Urothelium cell line (cell line): ENCODE measurements at regions not wholly inside any gene's neighbourhood (a gene's known extent, or its start where the extent isn't known, plus 50 kb on each side); places are given as distances from the start of the nearest gene placed in this dataset.

Experiments used
- DNase-seq: peaks from one replicate; pipeline ENCODE4 v3.0.0; 2011; ENCODE audit warnings: low spot score, mixed read lengths
- FAIRE-seq: peaks from 2 replicates; lab custom pipeline; 2011; peaks lifted over from hg19 to GRCh38; lab: Jason Lieb, UNC

- DNase-seq (no peak), FAIRE-seq (no peak)
These were observed 88.0 kb upstream of the ELL2 start for GRCh38 chr5:96049398-96050272.

GRCh38 chr5:96048763-96049162 lies 87.1 kb upstream of the ELL2 start:
- FAIRE-seq (no peak), DNase-seq (no peak)

- no peak for DNase-seq
- no peak for FAIRE-seq
These were observed 84.2 kb upstream of the ELL2 start for GRCh38 chr5:96045888-96046287.

GRCh38 chr5:96043446-96043845 lies 81.8 kb upstream of the ELL2 start:
- FAIRE-seq (no peak), DNase-seq (no peak)

DNA sequence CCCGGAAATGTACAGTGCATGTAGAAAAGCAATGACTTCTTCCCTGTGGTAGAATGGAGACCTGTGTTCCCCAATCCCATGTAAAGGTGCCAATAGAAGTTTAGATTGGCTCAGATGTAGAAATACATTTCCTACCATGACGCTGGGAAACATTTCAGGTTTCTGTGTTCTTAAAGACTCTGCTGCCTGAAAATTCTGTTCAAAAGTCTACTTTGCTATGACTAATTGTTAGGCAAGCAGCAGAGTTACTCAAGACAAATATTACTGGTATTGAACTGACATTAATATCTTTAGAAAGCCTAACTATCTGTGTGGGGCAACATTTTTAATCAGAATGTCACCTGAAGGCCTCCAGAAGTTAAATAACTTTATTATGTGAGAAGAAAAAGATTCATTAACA lies 75.5 kb upstream of the ELL2 start:
- FAIRE-seq (no peak), DNase-seq (no peak)

DNA sequence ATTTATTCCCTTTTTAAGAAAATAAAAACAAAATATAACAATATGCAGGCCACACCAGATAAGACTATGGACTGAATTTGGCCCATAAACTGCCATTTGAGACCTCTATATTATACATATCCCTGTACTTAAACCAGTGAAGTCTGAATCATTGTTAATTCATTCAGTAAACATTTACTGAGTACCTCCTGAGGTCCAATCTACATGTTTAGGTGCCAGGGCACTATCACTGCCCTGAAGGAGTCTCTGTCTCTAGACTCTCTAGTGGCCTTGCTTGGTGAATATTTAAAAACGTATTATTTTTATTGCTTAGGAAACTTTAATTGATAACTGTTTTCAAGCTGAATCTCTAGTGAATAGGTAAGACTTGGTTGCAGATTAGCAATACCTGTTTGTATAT lies 74.7 kb upstream of the ELL2 start:
- DNase-seq (no peak), FAIRE-seq (no peak)

DNA sequence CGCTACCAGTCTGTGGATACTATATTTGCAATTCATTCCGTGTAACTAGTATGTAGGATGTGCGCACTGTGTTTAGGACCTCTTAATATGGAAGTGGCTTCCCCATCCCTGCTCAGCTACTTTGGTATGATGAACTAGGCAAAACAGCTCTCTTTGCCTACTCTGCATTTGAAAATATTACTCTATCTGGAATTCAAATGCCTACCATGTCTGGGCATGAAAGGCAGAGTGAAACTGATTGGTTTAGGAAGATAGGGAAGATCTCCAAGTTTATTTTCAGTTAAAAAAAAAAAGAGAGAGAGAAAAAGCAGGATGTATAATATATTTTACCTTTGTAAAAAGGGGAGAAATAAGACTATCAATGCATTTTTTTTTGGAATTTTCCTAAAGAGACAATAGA lies 74.1 kb upstream of the ELL2 start:
- FAIRE-seq, result no peak
- DNase-seq, result no peak

- DNase-seq, result no peak
- no peak for FAIRE-seq
These were observed 71.5 kb upstream of the ELL2 start for GRCh38 chr5:96033116-96033515.

GRCh38 chr5:96031811-96032261 lies 70.2 kb upstream of the ELL2 start:
- DNase-seq (peak; percentile 32), FAIRE-seq (no peak)

GRCh38 chr5:96031180-96031579 lies 69.5 kb upstream of the ELL2 start:
- no peak for DNase-seq
- FAIRE-seq, result no peak

DNA sequence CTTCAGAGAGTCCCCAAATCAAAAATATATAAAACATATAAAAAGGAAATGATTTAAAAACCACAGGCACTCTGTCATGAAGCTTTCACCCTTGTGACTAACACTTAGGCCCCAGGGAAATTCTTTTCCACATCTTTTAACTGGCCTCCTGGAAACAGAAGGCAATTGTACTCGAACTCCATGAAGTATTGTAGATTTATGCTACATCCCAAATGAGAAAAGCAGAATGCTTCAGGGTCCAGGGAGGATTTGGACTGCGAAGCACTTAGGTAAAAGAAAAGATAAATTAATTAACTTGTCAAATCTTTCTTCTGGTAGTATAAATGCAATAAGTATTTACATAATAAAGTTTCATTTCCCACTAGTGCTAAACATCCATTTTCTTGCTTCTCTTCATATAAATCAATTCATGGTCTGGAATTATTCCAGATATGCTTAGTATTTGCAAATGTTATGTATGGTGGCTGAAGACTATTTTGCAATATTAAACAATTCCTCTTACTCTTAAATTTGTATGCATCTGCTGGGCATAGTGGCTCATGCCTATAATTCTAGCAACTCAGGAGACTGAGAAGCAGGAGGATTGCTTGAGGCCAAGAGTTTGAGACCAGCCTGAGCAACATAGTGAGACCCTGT lies 64.9 kb upstream of the ELL2 start:
- no peak for FAIRE-seq
- peak; percentile 33 for DNase-seq

DNA sequence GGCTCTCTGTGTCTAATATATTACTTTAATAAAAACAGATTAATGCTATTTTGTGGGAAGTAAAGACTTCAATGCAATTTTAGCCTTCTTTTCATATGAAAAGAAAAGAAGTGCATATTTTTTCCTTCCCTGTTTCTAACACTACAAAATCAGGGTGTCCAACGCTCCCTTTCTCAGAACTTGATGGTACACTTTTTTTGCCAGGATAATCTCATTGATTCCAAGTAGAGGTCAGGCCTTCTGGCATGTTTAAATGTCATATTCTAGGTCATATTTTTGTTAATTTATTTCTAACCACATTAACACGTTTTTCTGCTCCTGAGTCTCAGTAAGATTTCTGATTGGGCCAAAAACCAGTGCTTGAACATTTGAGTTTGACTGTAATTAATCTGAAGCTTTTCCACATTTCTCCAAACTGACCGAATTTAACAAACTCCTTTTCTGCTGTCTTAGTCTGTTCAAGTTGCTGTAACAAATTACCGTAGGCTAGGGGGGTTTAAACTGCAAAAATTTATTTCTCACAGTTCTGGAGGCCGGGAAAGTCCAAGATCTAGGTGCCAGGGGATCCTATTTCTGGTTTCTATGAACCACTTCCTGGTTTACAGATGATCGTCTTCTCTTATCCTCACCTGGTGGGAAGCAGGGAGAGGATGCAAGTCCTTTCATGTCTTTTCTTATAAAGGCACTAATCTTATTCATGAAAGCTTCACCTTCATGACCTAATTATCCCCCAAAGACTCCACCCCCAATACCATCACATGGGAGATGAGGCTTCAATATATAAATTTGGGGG lies 63.2 kb upstream of the ELL2 start:
- no peak for DNase-seq

DNA sequence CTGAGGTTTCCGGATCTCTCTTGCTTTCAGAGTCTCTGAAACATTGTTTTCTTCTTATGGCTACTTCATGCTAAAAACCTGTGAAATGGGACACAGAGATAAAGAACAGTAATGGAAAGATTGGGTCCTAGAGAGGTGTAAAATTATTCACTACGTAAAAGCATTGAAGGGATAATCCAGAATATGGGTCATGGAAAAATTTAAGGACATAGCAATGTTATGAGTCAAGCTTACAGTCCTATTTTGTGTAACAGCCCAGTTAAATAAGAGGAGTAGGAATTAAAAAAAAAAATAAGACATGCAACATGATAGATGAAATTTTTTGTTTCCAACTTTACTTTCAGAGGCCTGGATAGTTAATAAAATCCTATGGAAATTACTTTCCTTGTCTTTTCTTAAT lies 61.9 kb upstream of the ELL2 start:
- FAIRE-seq (no peak), DNase-seq (peak; percentile 38)

More for the DNA sequence above, 63.2 kb upstream of the ELL2 start:
- no peak for FAIRE-seq

DNA sequence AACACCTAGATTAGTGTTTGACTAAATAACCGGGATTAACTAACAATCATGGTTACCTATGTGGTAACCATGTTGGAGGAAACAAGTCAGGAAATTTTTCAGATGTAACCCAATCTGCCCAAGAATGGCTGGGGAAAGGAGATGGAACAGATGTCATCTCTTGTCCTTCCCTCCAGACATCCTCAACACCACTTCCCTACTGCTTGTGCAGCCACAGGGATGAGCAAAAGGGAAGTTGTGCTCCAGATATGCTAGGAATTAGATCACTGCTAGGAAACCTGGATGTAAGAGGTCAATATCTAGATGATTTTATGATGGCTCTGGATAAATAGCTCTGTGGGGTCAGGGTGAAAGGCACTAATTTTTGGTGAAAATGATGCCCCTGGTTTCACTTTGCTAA lies 61.3 kb upstream of the ELL2 start:
- DNase-seq (no peak), FAIRE-seq (peak; percentile 63)

- DNase-seq (no peak), FAIRE-seq (no peak)
These were observed 56.3 kb upstream of the ELL2 start for GRCh38 chr5:96017951-96018350.

DNA sequence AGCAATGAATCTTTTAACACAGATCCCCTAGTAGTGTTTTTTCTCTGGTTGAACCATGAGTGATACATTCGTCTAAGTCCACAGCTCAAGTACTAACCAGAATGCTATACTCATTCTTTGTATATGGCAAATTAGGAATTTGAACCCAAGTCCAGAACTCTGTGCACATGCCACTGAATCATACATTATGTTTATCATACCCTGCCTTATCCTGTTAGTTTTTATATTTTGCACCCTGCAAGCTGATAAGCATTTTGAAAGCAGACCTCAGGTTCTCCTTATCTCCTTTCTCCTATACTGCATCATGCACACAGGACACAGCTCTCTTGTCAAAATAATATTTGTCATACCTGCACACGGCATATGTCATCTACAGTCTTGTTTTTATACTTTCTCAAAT lies 54.6 kb upstream of the ELL2 start:
- no peak for FAIRE-seq
- no peak for DNase-seq

DNA sequence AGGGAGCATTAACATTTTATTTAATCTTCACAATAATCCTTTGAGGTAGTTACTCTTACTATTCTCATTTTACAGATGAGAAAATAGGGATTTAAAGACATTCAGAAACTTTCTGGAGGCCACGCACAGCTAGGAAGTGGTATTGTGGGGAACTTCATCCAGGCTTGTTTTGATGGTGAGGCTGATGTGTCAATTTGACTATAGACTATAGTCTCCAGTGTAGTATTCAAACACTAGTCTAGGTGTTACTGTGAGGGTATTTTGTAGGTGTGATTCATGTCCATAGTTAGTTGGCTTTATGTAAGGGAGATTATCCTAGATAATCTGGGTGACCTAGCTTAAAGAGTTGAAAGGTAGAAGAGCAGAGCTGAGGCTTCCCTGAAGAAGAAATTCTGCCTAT lies 54.1 kb upstream of the ELL2 start:
- FAIRE-seq (no peak), DNase-seq (no peak)

DNA sequence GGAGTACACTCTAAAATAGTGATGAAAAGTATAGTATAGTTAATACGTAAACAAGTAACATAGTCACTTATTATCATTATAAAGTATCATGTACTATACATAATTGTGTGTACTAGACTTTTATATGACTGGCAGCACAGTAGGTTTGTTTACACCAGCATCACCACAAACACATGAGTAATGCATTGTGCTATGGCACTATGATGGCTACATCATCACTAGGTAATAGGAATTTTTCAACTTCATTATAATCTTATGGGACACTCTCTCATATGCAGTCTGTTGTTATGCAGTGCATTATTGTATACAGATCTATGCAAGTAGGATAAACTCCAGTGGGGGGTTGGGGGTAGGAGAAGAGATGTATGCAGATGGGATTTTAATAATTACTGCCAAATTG lies 52.7 kb upstream of the ELL2 start:
- FAIRE-seq, result no peak
- no peak for DNase-seq

- DNase-seq, result no peak
- FAIRE-seq, result no peak
These were observed 51.6 kb upstream of the ELL2 start for GRCh38 chr5:96013254-96013653.

- DNase-seq (no peak), FAIRE-seq (no peak)
These were observed 50.7 kb upstream of the ELL2 start for GRCh38 chr5:96012399-96012798.
